Urinary bladder (tissue), 3 donors: ENCODE measurements at regions not wholly inside any gene's neighbourhood (a gene's known extent, or its start where the extent isn't known, plus 50 kb on each side); places are given as distances from the start of the nearest gene placed in this dataset.
"Not testable (repeated sequence)": the region's sequence is repeated elsewhere in the genome, so short reads cannot be mapped to it uniquely, and the experiment has no call there.

ENCODE experiments used
- DNase-seq: peaks from one replicate; pipeline ENCODE4 v3.0.0-alpha.2; 2015; ENCODE audit errors: extremely low spot score
- H3K27ac ChIP-seq: one replicate; pipeline ENCODE4 v1.5.1; 2013; ENCODE audit warnings: low read depth, mild to moderate bottlenecking, moderate library complexity
- H3K36me3 ChIP-seq: one replicate; pipeline ENCODE4 v1.6.1; 2013; ENCODE audit warnings: mild to moderate bottlenecking, moderate library complexity; ENCODE audit not compliant: insufficient read depth
- H3K4me1 ChIP-seq: one replicate; pipeline ENCODE4 v1.6.1; 2013; ENCODE audit warnings: mild to moderate bottlenecking, moderate library complexity; ENCODE audit not compliant: insufficient read depth
- H3K4me3 ChIP-seq: one replicate; pipeline ENCODE4 v1.5.1; 2013; ENCODE audit warnings: low read depth, low read length
- WGBS: extraction: QIAGEN DNeasy Blood & Tissue Kit; methylation state at CpG from one replicate; pipeline ENCODE4 v1.1.7; 2013; 5-methylcytosine and 5-hydroxymethylcytosine counted together
- donor health status: healthy with polysubstance abuse.
- donor health status: healthy.

GRCh38 chr12:75650595-75651341, 139.4 kb upstream of the KRR1 start:
- WGBS: 67% methylated on average over 2 of the region's 2 CpGs
- H3K27ac ChIP-seq: no peak overlapping the region
- no peaks in the 10 kb centered on the region for H3K36me3 ChIP-seq

DNA sequence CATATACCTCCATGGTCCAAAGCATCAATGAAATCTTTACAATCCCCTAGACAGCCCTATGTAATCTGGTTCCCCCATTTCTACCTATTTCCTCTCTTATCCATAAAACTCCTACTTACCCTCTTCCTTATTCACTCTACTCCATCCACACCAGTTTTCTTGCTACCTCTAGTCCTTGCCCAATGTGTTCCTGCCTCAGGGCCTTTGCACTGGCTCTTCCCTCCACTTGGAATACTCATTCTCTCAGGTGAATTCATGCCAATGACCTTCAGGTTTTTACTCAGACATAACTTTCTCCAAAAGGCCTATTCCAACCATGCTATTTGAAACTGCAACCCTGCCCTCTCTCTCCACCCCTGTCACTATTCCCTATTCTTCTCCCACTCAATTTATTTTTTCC, 138.7 kb upstream of the KRR1 start:
- no peak for DNase-seq
- Histone ChIP-seq H3K27ac (no peak overlapping the region), H3K4me3 (no peak overlapping the region), H3K4me1 (no peaks in the 10 kb centered on the region), H3K36me3 (no peaks in the 10 kb centered on the region)

More at GRCh38 chr12:75650595-75651341, 139.4 kb upstream of the KRR1 start:
- no peak for DNase-seq
- no peaks in the 10 kb centered on the region for H3K4me1 ChIP-seq
- H3K4me3 ChIP-seq: no peak overlapping the region

DNA sequence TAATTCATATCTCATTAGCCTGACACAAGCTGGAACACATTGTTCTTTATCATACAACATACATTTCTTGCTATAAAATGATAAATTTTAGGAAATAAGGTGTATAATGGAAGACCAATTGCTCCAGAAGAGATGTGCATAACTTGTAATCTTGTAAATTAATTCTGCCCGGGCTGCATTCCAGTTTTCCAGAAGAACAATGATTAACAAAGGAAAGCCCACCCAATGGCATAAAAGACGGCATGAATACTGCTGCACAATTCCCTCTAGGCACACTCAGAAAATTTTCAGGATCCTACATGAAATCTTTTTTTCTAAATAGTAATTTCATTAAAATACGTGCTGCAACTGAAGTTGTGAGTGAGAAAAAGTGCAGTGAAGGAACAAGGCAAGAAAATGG, 137.4 kb upstream of the KRR1 start:
- H3K4me1 ChIP-seq: no peaks in the 10 kb centered on the region
- 57% methylated on average over 3 of the region's 3 CpGs for WGBS

GRCh38 chr12:75646329-75647210, 135.2 kb upstream of the KRR1 start:
- Histone ChIP-seq H3K4me3 (no peak overlapping the region), H3K27ac (no peak overlapping the region), H3K36me3 (no peaks in the 10 kb centered on the region), H3K4me1 (no peaks in the 10 kb centered on the region)
- WGBS: 81% methylated on average over 4 of the region's 4 CpGs
- no peak for DNase-seq

More for the DNA sequence above, 137.4 kb upstream of the KRR1 start:
- no peak for DNase-seq
- Histone ChIP-seq H3K4me3 (no peak overlapping the region), H3K36me3 (no peaks in the 10 kb centered on the region), H3K27ac (no peak overlapping the region)

- H3K4me3 ChIP-seq: no peak overlapping the region
- 86% methylated on average over 3 of the region's 3 CpGs for WGBS
- H3K36me3 ChIP-seq: no peaks in the 10 kb centered on the region
- H3K4me1 ChIP-seq: no peaks in the 10 kb centered on the region
- H3K27ac ChIP-seq: no peak overlapping the region
- no peak for DNase-seq
Measured at GRCh38 chr12:75644472-75645072, 133.2 kb upstream of the KRR1 start.

DNA sequence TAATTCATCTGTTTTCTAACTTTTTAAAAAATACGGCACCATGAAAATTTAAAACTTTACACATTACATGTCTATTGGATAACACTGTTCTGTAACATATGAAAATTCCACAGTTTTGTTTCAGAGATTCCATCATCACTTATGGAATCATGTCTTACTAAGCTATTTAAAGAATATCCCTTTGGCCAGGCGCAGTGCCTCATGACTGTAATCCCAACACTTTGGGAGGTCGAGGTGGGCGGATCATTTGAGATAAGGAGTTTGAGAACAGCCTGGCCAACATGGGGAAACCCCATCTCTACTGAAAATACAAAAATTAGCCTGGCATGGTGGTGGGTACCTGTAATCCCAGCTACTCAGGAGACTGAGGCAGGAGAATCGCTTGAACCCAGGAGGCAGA, 131.7 kb upstream of the KRR1 start:
- 82% methylated on average over 5 of the region's 5 CpGs for WGBS
- H3K27ac ChIP-seq, H3K36me3 ChIP-seq, H3K4me1 ChIP-seq, DNase-seq, H3K4me3 ChIP-seq: not testable (repeated sequence)

DNA sequence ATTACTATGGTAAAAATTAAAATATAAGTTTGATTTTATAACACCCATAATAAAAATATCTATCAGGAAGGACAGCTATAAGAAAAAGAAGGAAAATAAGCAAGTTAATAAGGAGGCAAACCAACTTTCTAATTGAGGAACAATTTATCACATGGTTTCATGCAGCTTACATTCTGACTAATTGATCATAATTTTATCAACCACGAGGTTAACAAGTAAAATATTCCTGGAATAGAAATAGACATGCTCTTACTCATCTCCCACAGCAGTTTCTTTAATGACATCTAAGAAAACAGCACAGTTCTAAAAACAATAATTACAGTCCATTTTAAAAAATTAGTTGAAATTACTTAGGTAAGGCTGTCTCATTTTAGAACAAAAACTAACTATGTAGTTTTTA, 130.8 kb upstream of the KRR1 start:
- no peak for DNase-seq
- Histone ChIP-seq H3K4me3 (no peak overlapping the region), H3K36me3 (no peaks in the 10 kb centered on the region), H3K4me1 (no peaks in the 10 kb centered on the region), H3K27ac (no peak overlapping the region)
- WGBS: 55% methylated on average over 1 of the region's 1 CpG

DNA sequence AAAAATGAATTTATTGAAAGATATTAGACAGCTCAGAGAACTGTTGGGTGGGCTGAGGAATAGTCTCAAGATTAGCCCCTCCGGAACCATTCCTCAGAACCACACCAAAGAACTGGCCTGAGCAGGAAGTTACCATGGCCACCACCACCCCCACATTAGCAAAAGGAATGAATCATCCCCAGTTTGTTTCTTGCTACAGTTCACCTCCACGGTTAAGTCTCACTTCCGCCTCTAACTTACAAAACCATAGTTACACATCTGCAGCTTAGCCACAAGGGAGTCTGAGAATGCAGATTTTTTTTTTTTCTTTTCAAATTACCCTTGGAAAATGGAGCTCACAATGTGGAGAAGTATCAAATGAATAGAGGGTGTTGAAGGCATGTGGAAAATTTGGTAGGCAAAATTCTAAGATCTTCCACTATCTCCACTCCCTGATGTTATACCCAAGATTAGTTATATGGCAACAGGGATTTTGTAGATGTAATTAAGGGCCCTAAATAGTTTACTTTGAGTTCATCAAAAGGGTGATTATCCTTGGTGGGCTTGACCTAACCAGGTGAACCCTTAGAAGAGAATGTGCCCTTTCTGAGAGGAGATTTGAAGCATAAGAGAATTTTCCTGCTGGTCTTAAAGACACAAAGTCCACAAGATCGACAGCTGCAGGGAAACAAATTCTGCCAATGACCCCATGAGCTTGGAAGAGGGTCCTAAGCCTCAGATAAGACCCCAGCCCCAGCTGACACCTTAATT, 129.8 kb upstream of the KRR1 start:
- no peak overlapping the region for H3K27ac ChIP-seq
- 79% methylated on average over 4 of the region's 4 CpGs for WGBS
- no peaks in the 10 kb centered on the region for H3K36me3 ChIP-seq
- H3K4me1 ChIP-seq: no peaks in the 10 kb centered on the region
- H3K4me3 ChIP-seq: no peak overlapping the region
- DNase-seq: no peak

DNA sequence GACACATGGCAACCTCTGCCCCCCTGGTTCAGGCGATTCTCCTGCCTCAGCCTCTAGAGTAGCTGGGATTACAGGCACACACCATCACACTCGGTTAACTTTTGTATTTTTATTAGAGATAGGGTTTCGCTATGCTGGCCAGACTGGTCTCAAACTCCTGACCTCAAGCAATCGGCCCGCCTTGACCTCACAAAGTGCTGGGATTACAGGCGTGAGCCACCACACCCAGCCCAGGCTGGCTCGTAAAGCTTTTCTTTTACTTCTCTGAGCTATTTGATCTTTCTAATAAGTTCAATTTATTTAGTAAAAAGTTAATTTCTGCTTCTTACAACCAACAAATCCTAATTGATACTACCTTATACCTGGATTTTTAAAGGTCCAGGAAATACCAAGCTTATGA, 127.4 kb upstream of the KRR1 start:
- WGBS: 85% methylated on average over 7 of the region's 7 CpGs
- Histone ChIP-seq H3K27ac (no peak overlapping the region), H3K4me1 (no peaks in the 10 kb centered on the region), H3K36me3 (no peaks in the 10 kb centered on the region), H3K4me3 (no peak overlapping the region)
- DNase-seq: no peak

DNA sequence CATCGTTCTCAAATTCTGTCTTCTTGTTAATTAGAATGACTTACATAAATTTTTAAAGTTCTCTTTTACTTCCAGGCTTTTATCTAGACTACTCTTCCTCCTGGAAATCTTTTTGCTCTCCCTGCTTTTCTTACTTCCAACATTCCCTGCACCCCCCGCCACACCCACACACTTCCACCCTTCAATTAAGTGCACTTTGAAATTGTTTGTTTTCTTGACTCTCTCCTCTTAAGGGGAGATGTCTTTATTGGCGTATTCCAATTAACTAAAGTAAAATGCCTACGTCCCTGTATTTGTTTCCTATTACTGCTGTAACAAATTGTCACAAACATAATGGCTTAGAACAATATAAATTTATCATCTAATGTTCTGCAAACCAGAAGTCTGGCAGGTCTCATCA, 125.2 kb upstream of the KRR1 start:
- Histone ChIP-seq H3K4me3 (no peak overlapping the region), H3K27ac (no peak overlapping the region), H3K36me3 (no peaks in the 10 kb centered on the region), H3K4me1 (no peaks in the 10 kb centered on the region)
- no peak for DNase-seq
- WGBS: 94% methylated on average over 4 of the region's 4 CpGs

- H3K4me3 ChIP-seq: no peak overlapping the region
- H3K36me3 ChIP-seq: no peaks in the 10 kb centered on the region
- 54% methylated on average over 6 of the region's 6 CpGs for WGBS
- H3K4me1 ChIP-seq: no peaks in the 10 kb centered on the region
- no peak for DNase-seq
- H3K27ac ChIP-seq: no peak overlapping the region
Measured at GRCh38 chr12:75635606-75636444, 124.4 kb upstream of the KRR1 start.

DNA sequence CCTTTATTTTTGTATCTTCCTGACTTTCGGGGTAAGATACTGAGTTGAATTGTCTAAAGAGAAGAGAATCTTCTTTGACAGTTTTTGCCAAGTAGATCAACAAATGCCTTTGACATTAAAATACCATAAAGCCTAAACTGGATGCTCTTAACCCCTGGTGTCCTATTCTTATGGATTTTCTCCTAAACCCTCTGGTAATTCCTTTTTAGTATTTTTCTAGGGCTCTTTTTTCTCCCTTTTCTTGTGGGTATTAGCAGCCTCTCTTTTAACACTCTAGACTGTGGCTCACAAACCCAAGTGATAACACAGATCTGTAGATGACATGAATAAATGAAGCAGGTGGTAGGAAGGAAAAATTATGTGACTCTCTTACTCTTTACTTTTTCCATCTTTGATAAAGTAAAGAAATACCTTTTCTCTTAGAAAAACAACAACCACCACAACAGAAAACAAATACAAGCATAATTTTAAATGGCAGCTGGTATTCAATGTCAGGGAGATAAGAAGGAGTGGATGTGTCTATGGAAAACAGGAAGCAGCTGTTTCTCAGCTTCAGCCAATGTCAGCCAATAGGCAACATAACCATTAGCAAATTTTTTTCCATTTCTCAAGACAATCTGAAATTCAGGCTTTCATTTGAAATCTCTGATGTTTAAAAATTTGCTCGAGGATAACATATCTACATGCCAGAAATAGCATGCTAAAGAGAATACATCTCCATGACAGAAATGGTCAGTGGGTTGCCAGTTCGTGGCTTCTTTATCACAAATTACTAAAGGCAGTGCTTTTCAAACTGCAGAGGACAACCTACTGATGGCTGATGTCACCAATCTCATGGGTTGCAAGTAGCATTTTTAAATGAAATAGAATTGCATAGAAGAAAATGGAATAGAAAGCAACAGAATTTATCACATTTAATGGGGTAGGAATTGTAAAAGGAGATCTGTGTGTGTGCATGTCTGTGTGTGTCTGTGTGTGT, 123.1 kb upstream of the KRR1 start:
- no peak overlapping the region for H3K27ac ChIP-seq
- WGBS: 64% methylated on average over 3 of the region's 3 CpGs
- H3K36me3 ChIP-seq: no peaks in the 10 kb centered on the region
- H3K4me1 ChIP-seq: no peaks in the 10 kb centered on the region
- no peak overlapping the region for H3K4me3 ChIP-seq
- DNase-seq: no peak
